ENCODE measurements at regions not wholly inside any gene's neighbourhood (a gene's known extent, or its start where the extent isn't known, plus 50 kb on each side); places are given as distances from the start of the nearest gene placed in this dataset.
"Not testable (repeated sequence)": the region's sequence is repeated elsewhere in the genome, so short reads cannot be mapped to it uniquely, and the experiment has no call there.

DNA sequence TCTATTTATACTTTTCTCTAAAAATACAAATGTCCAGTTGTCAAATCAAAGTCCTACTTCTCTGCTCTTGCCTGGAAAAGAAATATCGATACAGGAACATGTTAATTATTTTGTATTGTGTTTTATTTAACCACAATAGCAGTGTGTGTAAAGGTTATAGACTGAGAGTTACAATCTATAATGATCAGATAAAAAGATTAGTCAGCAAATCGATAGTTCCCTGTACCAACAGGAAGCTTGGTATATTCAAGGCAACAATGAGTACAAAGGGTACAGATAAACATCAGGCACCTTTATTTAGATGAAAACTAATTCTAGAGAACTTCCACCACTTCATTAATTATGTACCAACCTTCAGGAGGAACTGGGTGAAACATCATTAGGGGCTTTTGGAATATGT, 469.5 kb downstream of the GBA3 start:
- DNase-seq = no peak

DNA sequence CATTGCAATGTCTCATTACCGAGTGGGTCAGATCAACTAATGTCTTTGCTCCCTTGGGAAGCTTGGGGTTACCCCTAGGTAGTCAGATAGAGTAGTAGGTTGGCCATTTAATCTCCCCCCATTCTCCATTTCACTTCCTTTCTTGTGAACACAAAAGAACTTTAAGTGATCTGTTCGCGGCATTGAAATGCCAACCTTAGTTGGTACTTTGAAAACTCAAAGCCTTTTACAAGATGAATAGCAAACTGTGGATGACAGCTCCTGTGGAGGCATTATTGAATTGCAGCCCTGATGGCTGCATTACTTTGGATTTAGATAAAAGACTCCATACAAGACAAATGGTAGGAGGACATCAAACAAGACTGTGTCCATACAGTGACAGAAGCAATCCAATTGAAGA, 469.1 kb downstream of the GBA3 start:
- DNase-seq = no peak

DNA sequence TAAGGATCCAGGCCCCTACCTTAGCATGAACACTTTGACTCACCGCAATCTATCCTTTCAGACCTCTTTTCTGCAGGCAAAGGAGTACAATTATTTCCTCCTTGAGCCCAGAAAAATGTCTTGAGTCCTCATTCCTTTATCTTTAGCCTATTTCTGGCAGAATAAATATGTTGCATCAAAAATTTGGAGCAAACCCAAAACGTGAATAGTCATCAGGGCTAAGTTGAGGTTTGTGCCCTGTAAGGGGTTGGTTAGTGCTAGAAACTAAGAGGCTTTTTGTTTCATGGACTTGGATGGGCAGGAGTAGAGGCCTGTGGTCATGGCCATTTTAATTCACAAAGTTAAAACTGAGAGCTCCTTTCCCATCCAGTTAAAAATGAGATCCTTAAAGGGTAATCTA, 460.3 kb downstream of the GBA3 start:
- no peak for DNase-seq

DNA sequence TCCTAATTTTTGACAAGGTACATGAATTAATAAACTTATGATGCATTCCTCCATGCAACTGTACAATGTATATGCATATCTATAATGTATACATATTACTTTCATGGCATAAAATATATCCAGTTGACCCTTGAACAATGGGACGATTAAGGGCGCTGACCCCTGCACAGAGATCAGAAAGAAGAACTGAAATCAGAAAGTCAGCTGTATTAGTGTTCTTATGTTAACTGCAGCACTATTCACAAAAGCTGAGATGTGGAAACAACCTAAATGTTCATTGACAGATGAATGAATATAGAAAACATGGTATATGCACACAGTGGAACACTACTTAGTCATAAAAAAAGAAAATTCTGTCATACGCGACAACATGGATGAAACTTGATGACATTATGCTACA, 457.1 kb downstream of the GBA3 start:
- no peak for DNase-seq

DNA sequence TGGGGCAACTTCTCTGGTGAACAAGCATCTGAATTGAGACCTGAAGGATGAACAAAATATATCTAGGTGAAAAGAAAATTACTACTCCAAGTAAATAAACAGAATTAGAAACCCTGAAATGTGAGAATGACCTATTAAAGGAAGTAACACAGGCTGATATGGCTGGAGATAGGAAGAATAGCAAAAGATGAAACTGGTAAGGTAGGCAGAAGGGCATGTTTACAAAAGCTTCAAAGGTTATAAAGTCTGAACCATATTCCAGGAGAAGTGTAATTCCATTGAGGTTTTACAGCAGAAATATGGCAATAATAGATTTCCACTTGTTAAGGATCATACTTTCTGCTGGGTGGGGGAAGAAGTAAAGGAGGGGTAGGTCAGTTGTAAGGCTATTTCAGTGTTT, 452.0 kb downstream of the GBA3 start:
- no peak for DNase-seq

DNA sequence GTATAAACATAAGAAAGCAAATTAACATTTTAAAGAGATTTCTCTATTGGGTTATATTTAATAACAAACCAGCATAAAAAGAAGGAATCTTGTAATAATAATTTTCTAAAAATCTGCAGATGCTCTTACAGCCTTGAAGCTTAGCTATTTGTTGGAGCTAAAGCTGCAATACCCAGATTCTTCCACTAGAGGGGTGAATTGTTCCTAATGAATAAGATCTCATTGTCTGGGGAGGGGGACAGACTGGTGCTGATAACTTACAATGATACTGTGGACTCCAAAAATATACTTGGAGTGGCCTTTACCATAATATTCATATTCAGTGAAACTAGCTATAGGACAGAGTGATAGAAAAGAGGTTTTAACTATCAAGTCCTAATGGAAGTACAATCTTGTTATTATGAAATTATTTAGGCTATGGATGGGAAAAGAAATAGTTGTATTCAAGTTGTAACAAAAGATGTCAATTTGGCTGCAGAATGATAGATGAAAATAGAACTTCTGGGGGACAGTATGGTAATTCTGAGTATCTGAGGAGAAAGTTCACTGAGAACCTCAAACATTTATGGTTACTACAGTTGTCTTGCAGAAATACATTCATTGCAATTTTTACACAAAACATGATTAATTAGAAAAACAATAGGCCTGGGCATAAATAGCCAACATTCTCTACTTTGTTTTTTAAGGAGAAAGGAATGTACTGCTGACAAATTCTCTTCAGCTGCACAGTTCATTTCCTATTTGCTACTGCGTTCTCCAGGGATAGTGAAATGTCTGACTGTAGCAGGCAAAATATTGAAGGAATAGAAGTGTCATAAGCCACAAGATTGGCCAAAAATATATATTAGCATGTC, 443.3 kb downstream of the GBA3 start:
- DNase-seq = peak; percentile 33

DNA sequence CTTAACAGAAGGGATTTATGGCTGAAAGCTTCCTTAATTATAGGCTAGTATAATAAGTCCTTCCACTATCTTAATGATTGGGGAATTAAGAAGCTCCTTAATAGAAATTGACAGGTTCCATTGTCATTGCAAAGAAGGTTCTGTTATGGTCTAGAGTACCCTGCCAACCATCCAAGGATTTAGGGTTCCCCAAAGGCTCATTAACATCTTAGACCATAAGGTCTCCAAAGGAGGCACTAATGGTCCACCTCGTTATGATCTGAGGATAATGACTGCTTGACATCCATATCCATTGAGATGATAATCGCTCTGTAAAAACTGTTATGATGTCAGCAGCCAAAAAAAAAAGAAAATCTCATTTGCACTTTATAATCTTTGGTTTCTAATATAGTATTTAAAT, 441.6 kb downstream of the GBA3 start:
- DNase-seq = no peak

DNA sequence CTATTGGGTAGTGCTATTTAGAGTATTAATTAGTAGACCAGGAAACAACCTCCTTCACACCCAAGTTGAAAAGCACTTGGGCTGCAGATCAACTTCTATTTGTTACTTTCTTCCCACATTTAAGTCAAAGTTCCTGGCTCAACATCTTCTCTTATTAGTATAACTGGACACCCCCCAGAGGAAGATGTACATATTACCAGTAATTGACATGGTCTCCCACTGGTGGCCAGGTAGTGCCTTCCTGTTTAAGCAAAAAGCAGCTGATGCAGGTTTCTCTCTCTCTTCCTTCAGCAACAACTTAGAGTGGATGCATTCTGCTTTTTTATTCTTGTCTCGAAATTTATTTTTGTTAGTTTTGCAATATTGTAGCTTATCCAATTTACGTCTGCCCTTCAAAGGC, 438.1 kb downstream of the GBA3 start:
- DNase-seq = no peak

DNA sequence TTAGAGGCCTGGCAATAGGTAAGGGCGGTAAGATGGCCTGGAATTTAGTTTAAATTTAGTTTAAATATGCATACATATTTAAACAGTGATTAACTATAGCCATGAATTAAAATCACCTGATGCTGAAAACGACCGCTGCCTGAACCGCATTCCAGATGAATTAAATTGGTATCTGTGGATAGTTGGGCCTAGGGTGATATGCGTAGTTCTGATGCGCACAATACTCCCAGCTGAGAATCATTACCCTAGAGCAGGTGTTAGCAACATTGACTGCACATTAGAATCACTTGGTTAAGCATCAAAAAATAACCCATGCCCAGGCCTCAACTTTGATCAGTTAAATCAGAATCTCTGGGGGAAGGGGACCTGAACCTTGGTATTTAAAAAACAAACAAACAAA, 432.4 kb downstream of the GBA3 start:
- DNase-seq = no peak

DNA sequence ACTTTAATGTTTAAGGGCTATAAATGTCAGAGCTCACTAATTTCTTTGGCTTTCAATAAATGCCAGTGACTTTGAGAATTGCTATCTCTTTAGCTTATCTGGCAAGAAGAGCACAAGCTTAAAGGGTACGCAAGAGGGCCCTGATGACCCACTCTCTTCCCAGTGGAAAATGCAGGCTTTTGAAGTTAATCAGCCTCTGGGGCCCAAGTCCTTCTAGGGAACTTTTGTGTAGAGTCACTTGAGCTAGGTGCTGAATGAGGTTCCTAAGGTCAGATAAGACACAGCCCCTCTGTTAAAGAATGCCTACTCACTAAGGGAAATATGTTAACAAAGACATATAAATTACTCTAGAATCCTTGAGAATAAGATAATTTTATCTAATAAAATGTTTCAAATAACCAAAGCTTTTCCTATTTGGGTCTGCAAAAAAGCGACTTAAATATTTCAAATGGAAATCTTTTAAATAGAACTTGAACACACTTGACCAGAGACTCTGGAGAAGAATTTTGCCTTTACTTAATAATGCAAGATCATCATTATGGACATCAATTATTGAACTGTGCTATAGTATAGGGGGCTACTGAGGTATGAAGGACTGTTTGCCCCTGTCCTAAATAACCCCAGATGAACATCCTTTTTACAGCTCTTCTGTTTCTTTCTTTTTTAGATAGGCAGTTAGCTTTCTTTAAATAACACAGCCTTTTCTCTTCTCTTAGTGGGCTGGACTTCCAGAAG, 430.1 kb downstream of the GBA3 start:
- DNase-seq = no peak

DNA sequence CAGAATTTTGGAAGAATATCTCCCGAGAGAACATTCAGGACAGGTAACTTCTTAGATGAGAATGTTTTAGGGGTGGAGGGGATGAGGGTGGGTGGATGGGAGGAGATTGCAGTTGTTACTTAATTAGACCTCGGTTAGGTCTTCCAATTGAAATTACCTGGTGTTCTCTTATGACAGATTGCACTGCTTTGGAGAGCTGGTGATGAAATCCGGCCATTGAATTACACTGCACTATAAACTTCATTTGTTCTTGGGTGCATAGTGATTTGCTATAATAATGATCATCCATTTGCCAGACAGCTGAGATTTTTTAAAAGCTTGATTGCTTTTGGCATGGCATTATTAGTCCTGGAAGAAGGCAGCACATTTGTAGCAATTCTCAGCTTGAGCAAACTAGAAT, 427.6 kb downstream of the GBA3 start:
- DNase-seq = no peak

DNA sequence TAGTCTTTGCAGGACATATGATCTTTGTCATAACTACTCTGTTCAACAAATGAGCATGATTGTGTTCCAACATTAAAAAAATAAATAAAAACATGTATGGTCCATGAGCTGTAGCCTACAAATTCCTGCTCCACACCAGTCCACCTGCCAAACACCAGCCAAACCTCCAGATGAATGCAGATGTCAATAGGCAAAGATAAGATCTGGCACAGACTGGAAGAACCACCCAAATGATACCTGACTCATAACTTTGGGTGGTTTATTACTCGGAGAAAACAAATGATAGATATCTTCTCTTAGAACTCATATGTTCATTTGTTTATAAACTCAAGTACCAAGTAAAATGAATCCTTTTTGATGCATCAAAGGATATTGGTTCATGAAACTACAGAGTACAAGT, 425.1 kb downstream of the GBA3 start:
- no peak for DNase-seq

DNA sequence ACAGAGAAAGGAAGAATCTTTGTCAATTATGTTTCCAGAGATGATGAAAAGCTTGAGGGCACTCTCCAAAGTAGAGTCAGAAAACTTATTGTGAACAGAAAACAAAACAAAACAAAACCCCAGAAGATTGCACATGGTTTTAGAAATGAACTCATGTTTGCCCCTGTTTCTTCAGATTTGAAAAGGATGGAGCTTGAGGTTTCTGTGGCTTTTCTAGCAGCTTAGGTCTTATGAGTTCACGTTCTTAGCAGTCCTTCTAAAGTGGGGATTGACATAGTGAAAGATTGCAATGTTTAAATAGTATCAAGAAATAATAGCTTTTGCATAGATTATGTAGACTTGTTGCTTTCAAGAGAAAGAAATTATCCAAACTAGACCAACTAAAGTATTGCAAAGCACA, 421.8 kb downstream of the GBA3 start:
- no peak for DNase-seq

DNA sequence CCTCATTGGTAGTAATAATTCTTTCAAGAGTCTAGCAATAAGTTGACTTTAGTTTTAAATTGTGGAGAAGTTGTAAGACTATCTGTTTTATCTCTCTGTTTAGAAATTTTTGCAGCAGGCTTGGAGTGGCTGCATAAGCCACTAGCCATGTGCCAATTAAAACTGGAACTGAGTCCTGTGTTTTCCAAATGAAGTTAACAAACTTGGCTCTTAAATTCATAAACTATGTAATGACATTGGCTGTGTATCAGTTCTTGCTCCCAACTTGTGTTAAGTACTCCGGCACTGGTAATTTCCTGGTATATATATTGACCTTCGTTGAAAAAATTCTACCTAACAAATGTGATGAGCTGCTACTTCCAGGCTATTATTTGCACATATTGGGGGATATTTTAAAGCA, 420.4 kb downstream of the GBA3 start:
- DNase-seq = no peak

DNA sequence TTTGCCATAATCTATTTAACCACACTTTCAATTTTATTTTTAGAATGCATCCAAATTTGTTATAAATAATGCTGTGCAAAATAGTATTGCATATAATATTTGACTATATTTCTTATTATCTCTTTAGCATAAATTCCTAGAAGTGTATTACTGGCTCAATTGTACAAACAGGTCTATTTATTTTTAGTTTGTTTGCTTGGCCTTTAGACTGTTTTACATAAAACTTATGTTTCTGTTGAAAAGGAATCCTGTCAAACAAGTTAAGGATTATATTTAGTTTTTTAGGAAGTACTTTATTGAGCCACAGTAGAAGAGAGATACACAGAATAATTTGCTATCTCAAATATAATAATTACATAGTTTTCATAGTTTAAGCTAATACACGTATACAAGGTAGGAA, 413.8 kb downstream of the GBA3 start:
- DNase-seq = no peak

DNA sequence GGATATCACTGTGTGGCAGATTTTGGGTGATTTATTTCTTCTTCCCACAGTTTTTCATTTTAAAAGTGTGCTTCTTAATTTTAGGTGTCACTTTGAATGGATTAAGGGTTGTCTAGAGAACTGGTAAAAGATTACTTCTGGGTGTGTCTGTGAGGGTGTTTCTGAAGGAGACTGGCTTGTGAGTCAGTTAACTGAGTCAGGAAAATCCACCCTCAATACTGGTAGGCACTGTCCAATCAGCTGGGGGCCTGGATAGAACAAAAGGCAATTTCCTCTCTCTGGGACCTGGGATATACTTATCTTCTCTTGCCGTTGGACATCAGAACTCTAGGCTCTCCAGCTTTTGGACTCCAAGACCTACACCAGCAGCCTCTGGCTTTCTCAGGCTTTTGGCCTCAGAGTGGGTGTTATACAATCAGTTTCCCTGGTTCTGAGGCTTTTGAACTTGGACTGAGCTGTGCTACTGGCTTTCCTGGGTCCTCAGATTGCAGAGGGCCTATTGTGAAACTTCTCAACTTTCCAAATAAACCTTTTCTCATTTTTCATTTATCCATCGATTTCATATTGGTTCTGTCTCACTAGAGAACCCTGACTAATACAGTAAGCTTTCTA, 413.1 kb downstream of the GBA3 start:
- DNase-seq = no peak

DNA sequence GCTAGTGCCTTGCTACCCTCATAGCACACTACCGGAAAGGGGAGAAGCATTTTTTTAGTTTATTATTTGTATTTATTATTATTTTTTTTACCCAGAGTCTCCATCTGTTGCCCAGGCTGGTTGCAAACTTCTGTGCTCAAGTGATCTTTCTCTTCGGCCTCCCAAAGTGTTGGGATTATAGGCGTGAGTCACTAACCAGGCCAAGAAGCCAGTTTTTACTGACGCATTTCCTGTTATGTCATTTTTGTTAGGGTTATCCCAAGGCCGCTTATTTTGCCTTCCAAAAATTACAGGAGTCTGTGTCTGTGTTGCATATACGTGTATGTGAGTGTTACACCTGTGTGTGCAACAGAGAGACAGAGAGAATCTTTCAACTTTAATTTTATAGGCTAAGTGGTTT, 404.5 kb downstream of the GBA3 start:
- DNase-seq = no peak

DNA sequence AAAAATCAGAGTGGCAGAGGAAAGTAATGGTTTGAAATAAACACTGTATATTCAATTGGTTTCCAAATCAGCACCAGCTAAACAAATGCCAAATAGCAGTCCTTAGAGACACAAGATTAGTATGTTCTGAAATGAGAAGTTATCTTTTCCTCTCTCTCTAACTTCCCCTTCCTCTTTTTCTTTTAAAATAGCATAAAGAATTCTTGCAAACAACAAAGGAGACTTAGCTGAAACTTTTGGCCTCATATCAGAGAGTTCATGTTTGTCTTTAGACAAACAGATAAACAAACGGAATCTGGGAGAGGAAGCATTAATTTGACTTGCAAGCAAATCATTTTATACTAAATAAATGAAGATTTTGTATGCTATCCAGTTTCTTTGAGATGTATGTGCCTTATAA, 399.0 kb downstream of the GBA3 start:
- DNase-seq = peak; percentile 10

DNA sequence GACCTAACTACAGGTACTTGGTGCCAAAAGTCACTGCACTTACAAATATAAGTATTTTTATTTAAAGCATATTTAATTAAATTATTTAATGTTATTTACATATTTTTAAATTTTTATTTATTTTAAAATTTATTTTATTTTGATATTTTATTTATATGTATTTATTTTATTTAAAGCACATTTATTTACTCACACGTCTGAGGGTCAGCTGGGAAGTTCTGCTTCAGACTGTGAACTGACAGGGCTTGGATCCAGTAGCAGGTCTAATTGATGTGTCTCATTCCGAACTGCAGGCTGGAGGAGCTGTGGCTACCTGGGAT, 392.5 kb downstream of the GBA3 start:
- no peak for DNase-seq

DNA sequence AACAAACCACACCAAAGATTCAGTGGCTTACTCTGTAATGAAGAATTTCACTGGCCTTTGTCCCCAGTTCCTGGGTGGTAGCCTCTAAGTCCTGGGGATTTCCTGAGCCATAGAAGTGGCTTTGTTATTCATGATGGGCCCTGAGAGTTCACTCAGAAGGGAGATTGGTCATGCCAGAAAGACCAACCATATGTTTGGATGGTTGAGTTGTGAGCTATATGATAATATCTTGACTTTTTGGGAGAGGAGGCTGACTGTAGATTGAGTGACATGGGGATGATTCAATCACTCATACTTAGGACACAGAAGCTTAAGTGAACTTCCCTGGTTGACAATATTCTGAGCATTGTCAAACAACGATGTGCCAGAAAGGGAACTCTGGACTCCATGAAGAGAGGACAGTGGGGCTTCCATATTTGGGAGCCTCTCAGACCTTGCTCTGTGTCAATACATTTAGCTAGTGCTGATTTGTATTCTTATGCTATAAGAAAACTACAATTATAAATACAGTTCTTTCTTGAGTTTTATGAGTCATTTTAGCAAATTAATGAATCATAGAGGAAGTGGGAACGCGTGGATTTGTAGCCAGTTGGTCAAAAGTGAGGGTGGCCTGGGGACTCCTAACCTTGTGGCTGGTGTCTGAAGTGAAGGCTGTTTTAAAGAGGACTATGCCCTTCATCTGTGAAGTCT, 392.0 kb downstream of the GBA3 start:
- DNase-seq = peak; percentile 9

DNA sequence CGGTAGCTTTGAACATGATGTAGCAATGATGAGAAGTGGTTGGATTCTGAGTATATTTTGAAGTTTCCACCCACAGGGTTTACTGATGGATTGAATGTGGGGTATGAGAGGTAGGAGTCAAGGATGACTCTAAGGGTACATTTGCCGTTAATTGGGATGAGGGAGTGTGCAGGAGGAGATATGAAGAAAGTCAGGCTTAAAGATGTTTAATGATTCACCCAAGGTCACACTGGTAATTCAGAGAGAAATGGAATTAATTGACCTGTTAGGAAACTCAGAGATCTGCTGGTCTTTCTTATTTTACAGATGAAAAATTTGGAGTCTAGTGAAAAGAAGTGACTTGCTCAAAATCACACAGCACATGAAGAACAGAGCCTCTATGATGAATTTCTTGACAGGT, 390.7 kb downstream of the GBA3 start:
- DNase-seq = no peak

DNA sequence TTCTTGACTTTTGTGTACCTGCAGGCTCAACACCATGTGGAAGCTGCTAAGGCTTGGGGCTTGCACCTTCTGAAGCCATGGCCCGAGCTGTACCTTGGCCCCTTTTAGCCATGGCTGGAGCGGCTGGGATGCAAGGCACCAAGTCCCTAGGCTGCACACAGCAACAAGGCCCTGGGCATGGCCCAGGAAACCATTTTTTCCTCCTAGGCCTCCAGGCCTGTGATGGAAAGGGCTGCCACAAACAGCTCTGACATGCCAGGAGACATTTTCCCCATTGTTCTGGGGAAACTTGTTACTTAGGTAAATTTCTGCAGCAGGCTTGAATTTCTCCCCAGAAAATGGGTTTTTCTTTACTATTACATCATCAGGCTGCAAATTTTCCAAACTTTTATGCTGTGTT, 387.4 kb downstream of the GBA3 start:
- DNase-seq = not testable (repeated sequence)

DNA sequence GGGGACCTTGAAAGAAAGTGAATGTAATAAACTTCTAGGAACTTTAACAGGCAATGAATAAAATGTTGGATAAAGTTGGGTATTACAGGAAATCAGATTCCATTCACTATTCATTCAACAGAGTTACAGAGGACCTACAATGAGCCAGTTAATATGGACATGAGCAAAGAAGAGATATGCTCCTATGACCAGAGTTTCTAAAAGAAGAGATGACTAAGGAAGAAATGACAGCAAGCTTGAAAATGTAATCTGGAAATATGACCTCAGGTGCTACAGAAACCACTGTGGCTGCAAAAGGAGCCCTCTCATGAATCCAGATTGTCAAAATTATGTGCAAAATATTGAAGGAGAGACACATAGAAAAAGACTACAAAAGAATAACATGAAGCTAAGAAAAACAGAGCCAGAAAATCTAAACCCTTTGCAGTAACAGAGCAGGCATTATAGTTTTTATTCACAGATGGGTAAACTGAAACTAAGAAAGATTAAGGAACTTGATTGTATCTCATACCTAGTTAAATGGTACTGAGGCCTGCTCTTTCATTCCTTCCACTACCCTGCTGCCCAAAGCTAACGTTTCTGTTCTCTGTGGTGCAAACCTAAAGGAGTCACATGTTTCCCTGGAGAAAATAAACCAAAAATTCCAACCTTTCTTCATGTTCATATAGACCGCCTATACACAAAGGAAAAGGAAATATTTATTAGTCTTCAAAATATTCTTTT, 378.3 kb downstream of the GBA3 start:
- no peak for DNase-seq
